SIG-M5 treated with dmso at 0.1 percent for 504 hours (cell line): ENCODE measurements at regions not wholly inside any gene's neighbourhood (a gene's known extent, or its start where the extent isn't known, plus 50 kb on each side); places are given as distances from the start of the nearest gene placed in this dataset.
A peak's percentile ranks its signal among the peaks of the same experiment; 100 is the strongest.

Source experiments
- DNase-seq: peaks from one replicate; lab custom pipeline; 2025; ENCODE audit not compliant: unreplicated experiment; lab: John Stamatoyannopoulos, UW

DNA sequence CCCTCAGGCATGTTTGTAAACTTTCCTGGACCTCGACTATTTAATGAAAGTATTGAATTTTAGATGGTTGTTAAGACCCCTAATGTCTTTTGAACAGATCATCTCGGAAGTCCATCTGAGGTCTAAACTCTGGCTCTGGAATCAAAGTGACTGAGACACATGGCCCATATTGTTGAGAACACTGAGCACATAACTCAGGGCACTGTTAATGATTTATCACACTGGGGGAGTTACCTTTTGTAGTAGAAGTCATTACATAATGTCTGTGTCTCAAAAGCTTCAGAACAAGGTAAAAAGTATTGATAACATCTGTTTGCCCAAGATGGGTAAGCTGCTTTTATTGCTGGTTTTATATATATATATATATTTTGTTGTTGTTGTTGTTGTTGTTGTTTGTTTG, 103.4 kb upstream of the HS3ST1 start:
- no peak for DNase-seq

DNA sequence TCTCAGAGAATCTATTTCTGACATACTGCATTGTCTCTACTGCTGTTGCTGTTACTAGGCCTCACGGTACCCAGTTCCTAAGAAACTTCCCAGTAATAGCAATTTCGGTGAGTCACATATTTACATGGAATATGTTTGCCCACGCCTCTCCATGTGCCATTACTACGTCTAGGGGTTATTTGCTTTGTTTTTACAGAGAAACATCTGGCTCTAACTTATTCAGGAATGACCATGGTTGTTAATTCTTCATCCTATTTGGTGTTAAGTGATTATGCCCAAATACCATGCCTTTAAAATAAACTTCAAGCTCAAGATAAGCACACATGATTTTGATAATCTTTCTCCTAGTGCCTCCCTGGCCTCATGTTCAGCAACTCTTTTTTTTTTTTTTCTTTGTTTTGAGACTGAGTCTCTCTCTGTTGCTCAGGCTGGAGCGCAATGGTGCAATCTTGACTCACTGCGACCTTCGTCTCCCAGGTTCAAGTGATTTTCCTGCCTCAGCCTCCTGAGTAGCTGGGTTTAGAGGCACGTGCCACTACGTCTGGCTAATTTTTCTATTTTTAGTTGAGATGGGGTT, 101.0 kb upstream of the HS3ST1 start:
- DNase-seq: no peak

GRCh38 chr4:11525085-11525484, 96.4 kb upstream of the HS3ST1 start:
- no peak for DNase-seq

GRCh38 chr4:11518754-11519153, 90.1 kb upstream of the HS3ST1 start:
- no peak for DNase-seq

DNA sequence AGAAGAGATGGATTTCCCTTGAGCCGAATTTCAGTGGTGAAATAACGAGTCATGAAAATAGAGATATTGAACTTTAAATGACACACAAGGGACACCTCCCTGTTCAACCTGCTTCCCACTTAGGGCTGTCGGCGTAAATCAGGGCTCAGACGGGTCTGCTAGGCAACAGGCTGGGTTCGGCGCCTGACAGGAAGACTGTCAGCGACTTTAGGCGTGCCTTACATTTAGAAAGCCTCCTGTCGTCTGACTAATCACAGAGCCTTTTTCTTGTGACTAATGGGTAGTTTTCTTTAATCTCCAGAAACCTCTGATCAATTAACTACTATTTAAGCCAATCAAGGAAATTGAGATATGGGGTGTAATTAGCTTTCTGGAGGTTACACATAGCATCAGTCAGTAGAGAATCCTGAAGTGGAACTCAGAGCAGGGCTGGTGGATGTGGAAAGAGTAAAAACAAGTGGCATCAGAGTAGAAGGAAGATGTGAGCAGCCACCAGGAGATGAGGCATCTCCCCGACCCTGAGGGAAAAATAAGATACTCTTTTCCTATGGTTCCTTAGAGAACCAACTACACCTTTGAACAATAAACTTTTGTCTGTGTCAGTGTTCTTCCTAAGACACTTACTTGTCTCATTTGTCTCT, 86.2 kb upstream of the HS3ST1 start:
- DNase-seq: no peak

GRCh38 chr4:11514003-11514402, 85.3 kb upstream of the HS3ST1 start:
- no peak for DNase-seq

GRCh38 chr4:11512871-11513270, 84.2 kb upstream of the HS3ST1 start:
- no peak for DNase-seq

GRCh38 chr4:11511321-11511720, 82.6 kb upstream of the HS3ST1 start:
- DNase-seq: no peak

- DNase-seq: no peak
Observed at GRCh38 chr4:11507920-11508319, 79.2 kb upstream of the HS3ST1 start.

DNA sequence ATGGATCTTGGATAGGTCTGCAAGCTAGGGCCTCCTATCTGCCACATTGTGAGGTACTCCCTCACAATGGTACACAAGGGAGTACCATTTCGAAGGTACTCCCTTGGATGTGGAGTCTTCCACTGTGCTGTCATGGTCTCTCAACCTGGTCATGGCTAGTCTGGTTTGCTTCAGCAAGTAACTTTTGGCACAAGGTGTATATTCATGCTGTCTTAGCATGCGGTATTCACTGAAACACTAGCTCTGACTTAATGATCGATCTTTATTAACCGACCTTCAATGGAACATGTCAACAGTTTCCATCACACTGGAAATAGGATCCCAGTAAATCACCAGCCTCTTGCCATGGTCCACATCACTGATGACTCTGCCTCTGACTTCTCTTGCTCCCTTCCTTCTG, 77.5 kb upstream of the HS3ST1 start:
- DNase-seq: no peak

- peak; percentile 27 for DNase-seq
Observed at GRCh38 chr4:11505221-11505971, 76.7 kb upstream of the HS3ST1 start.

DNA sequence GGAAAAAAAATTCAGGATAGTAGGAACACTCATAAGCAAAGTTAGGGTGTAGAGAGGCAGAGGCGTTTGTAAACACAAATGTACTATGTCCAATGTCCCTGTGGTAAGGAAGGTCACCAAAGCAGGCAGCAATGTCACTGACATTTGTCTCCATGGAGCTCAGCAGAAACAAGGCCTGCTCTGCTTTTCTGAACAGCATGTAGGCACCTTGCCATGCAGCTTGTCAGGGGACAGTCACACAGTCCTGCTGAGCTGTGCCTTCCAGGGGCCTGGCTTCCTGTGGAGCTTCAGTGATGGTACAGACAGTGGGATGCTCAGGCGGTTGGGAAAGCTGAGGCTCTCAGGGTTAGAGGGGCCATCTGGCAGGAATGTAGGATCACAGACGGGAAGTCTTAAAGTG, 74.5 kb upstream of the HS3ST1 start:
- no peak for DNase-seq

DNA sequence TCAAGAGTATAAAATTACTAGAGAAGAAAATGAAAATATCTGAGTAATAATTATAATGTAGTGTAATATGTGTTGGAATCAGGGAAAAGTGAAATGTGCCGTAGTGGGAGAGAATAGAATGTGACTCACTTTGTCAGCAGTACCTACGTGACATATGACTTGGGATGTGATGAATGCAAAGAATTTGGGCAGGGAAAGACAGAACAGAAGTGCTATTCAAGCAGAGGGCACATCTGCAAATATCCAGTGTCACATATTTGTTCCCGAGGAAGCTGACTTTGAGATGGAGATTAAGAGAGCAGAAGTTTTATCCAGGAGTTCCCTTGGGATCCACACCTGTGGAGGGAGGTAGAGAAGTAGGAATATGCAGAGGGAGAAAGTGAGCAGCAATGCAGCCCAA, 69.3 kb upstream of the HS3ST1 start:
- DNase-seq: no peak

DNA sequence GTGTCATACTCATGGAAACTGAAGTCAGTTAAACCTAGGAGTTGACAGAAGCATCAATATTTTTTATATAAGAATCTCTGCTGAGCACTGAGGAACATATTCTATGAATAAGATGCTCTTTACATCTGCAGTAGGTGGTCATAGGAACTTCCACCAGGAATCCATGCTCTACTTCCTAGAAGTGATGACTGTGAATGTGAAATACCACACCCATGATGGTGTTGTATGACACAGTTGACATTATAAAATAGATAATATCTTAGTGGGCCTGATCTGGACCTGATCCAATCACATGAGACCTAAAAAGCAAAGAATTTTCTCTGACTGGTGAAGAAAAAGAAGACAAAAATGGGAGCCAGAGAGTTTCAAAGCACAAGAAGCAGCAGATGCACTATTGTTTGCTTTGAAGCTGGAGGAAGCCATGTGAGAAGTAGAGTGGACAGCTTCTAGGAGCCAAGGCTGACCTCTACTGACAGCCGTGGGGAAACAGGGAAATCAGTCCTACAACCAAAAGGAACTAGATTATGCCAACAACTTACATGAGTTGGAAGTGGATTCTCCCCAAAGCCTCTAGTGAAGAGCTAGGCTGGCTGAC, 68.6 kb upstream of the HS3ST1 start:
- no peak for DNase-seq

DNA sequence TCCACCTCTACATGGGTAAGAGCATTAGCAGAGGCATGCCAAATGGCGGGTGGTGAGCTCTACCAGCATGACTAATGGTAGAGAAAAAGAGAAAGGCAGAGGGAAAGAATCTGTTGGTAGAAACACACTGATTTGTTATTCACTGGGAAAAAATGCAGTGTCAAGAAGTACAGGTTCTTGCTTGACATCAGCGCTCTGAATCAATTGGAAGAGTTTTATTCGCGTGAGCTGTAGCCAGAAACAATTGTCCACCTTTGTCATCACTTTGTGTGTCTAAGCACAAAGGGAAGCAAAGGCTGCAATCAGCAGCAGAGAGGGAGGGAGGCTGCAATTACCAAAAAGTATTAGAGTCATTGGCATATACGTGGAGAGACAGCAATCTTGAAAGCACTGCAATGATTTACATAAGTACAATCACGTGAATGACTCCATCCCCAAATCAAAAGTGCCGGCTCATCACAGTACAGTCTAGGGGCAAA, 67.7 kb upstream of the HS3ST1 start:
- DNase-seq: no peak

DNA sequence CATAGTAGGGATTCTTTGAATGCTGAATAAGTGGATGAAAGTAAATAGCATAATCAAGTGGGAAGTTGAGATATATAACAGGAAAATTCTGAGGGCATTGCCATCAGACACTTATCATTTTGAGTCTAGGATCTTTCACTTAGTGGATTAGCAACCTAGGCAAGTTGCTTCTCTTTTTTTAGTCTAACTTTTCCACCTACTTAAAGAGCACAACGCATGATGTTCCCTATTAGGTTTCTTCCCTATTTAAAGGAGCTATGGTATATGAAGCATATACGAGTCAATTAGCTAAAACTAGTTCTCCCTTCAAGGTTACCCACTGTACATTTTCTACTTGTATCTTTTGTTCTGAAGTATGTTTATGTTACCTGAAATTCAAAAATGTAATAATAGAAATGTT, 67.1 kb upstream of the HS3ST1 start:
- DNase-seq: no peak

GRCh38 chr4:11495291-11495690, 66.6 kb upstream of the HS3ST1 start:
- no peak for DNase-seq

- DNase-seq: no peak
Observed at GRCh38 chr4:11494232-11494631, 65.5 kb upstream of the HS3ST1 start.

GRCh38 chr4:11489453-11490083, 60.9 kb upstream of the HS3ST1 start:
- DNase-seq: no peak

DNA sequence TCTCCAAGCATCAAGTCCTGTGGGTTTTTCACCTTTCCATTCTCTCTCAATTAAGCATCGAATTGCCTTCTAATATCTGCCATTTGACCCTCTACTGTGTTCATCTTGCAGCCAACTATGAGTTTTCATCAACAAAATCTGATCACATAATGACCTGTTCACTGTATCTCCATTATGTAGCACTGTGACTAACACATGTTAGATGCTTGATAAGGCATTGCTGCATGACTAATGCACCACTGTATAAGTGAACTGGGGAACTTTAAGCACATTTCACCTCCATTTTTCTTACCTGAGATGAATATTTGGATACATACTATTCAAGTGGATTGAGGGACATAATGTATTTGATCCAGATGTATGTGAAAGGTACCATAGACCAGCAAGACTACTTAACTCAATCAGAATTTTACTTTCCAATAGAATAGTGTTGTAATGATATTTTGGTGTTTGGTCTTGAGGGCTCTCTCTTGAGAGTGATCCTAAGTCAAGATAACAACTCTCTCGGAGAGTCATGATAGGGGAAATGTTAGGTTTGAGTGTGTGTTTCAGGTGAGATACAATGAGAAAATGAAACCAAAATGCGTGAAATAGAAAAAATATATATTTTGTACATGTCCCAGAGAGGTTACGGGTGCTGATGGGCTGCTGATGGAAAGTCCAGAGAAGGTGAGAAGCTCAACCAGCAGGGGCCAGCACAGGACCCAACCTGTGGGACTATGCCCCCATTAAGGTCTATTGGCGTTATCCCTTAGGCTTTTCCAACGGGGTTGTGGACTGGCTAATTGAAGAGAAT, 60.2 kb upstream of the HS3ST1 start:
- DNase-seq: no peak
